Neural progenitor cell (in vitro differentiated cells): ENCODE measurements at regions not wholly inside any gene's neighbourhood (a gene's known extent, or its start where the extent isn't known, plus 50 kb on each side); places are given as distances from the start of the nearest gene placed in this dataset.

Source experiments
- DNase-seq: peaks from one replicate; pipeline ENCODE4 v3.0.0-alpha.2; 2016; ENCODE audit warnings: low spot score
- H2AFZ ChIP-seq: fragments of 200-600 bp; sonication (generic); replicated peaks from 2 replicates; pipeline ENCODE4 v1.6.1; 2016; ENCODE audit warnings: antibody characterized with exemption
- H3F3A ChIP-seq: fragments of 200-600 bp; sonication (generic); 2 replicates; pipeline ENCODE4 v1.6.1; 2016; ENCODE audit warnings: antibody characterized with exemption, low read depth
- H3K27ac ChIP-seq: fragments of 200-600 bp; sonication (generic); 2 replicates; pipeline ENCODE4 v1.5.1; 2016; ENCODE audit warnings: mild to moderate bottlenecking
- H3K27me3 ChIP-seq: fragments of 200-600 bp; sonication (generic); 2 replicates; pipeline ENCODE4 v1.6.1; 2016; ENCODE audit warnings: mild to moderate bottlenecking, moderate library complexity
- H3K36me3 ChIP-seq: fragments of 200-600 bp; sonication (generic); 2 replicates; pipeline ENCODE4 v1.5.1; 2016
- H3K4me1 ChIP-seq: fragments of 200-600 bp; sonication (generic); 2 replicates; pipeline ENCODE4 v1.6.1; 2016; ENCODE audit warnings: mixed run types
- H3K4me2 ChIP-seq: fragments of 200-600 bp; sonication (generic); 2 replicates; pipeline ENCODE4 v1.6.1; 2016
- H3K4me3 ChIP-seq: fragments of 200-600 bp; sonication (generic); 2 replicates; pipeline ENCODE4 v1.5.1; 2016
- H3K79me2 ChIP-seq: fragments of 200-600 bp; sonication (generic); 2 replicates; pipeline ENCODE4 v1.6.1; 2016; ENCODE audit warnings: low read depth
- H3K9ac ChIP-seq: fragments of 200-600 bp; sonication (generic); 2 replicates; pipeline ENCODE4 v1.6.1; 2016
- H3K9me3 ChIP-seq: fragments of 200-600 bp; sonication (generic); 2 replicates; pipeline ENCODE4 v1.5.1; 2016; ENCODE audit warnings: low read depth
- H4K20me1 ChIP-seq: fragments of 200-600 bp; sonication (generic); 2 replicates; pipeline ENCODE4 v1.6.1; 2016; ENCODE audit warnings: low read depth
- H3K27ac Mint-ChIP-seq: 3 replicates; pipeline ENCODE4 v1.8.0; 2021; ENCODE audit warnings: mixed read lengths
- H3K27me3 Mint-ChIP-seq: 2 replicates; pipeline ENCODE4 v1.8.0; 2022; ENCODE audit warnings: low read depth, mild to moderate bottlenecking, inconsistent platforms, moderate library complexity, mixed read lengths; ENCODE audit not compliant: insufficient read depth
- H3K36me3 Mint-ChIP-seq: 3 replicates; pipeline ENCODE4 v1.8.0; 2021; ENCODE audit warnings: mixed read lengths
- H3K4me1 Mint-ChIP-seq: 3 replicates; pipeline ENCODE4 v1.8.0; 2021; ENCODE audit warnings: mixed read lengths
- H3K4me3 Mint-ChIP-seq: 3 replicates; pipeline ENCODE4 v1.8.0; 2021; ENCODE audit warnings: mild to moderate bottlenecking, moderate library complexity, mixed read lengths
- H3K9me3 Mint-ChIP-seq: 3 replicates; pipeline ENCODE4 v1.8.0; 2020; ENCODE audit warnings: mixed read lengths
- CTCF ChIP-seq: fragments of 200-600 bp; sonication (generic); IDR thresholded peaks from 2 replicates; pipeline ENCODE4 v1.5.1; 2017; ENCODE audit warnings: antibody characterized with exemption, mild to moderate bottlenecking
- EZH2 ChIP-seq: fragments of 200-600 bp; sonication (generic); IDR thresholded peaks from 2 replicates; pipeline ENCODE4 v1.6.1; 2017; ENCODE audit warnings: antibody characterized with exemption, mild to moderate bottlenecking, moderate library complexity
- EZH2phosphoT487 ChIP-seq: fragments of 200-600 bp; sonication (generic); IDR thresholded peaks from 2 replicates; pipeline ENCODE4 v1.6.1; 2017; ENCODE audit warnings: antibody characterized with exemption

- H3K27ac ChIP-seq: no peak overlapping the region
- Mint-ChIP-seq H3K9me3 (no peaks in the 10 kb centered on the region), H3K36me3 (no peaks in the 10 kb centered on the region), H3K27me3 (peaks cover 5% of the 10 kb centered on the region), H3K4me3 (no peak overlapping the region), H3K27ac (no peak overlapping the region), H3K4me1 (no peaks in the 10 kb centered on the region)
- H2AFZ ChIP-seq: no peak overlapping the region
- H3K4me1 ChIP-seq: no peaks in the 10 kb centered on the region
- H3K36me3 ChIP-seq: no peaks in the 10 kb centered on the region
- H4K20me1 ChIP-seq: no peaks in the 10 kb centered on the region
- no peak overlapping the region for H3K4me2 ChIP-seq
- DNase-seq: no peak
- no peak overlapping the region for H3K4me3 ChIP-seq
- H3K9ac ChIP-seq: no peak overlapping the region
- H3F3A ChIP-seq: no peaks in the 10 kb centered on the region
- no peaks in the 10 kb centered on the region for H3K79me2 ChIP-seq
- no peaks in the 10 kb centered on the region for H3K9me3 ChIP-seq
- no peaks in the 10 kb centered on the region for H3K27me3 ChIP-seq
- no peak for TF ChIP-seq CTCF
- TF ChIP-seq EZH2: no peak
- TF ChIP-seq EZH2phosphoT487: no peak
These were observed 1136.4 kb downstream of the TYW1 start for GRCh38 chr7:68133045-68133444.

GRCh38 chr7:68143345-68143744 is 1146.7 kb downstream of the TYW1 start:
- Histone ChIP-seq H3F3A (no peaks in the 10 kb centered on the region), H3K9ac (no peak overlapping the region), H3K79me2 (no peaks in the 10 kb centered on the region), H3K4me1 (no peaks in the 10 kb centered on the region), H2AFZ (no peak overlapping the region), H3K36me3 (no peaks in the 10 kb centered on the region), H3K27me3 (no peaks in the 10 kb centered on the region), H3K4me3 (no peak overlapping the region), H3K27ac (no peak overlapping the region), H3K9me3 (no peaks in the 10 kb centered on the region), H4K20me1 (no peaks in the 10 kb centered on the region), H3K4me2 (no peak overlapping the region)
- DNase-seq: no peak
- no peak overlapping the region for H3K27ac Mint-ChIP-seq
- H3K4me3 Mint-ChIP-seq: no peak overlapping the region
- peaks cover 2% of the 10 kb centered on the region for H3K27me3 Mint-ChIP-seq
- H3K9me3 Mint-ChIP-seq: peaks cover 12% of the 10 kb centered on the region
- no peaks in the 10 kb centered on the region for H3K36me3 Mint-ChIP-seq
- TF ChIP-seq EZH2: no peak
- no peak for TF ChIP-seq CTCF
- no peak for TF ChIP-seq EZH2phosphoT487
- peaks cover 3% of the 10 kb centered on the region for H3K4me1 Mint-ChIP-seq

GRCh38 chr7:68146983-68147382 is 1150.3 kb downstream of the TYW1 start:
- Mint-ChIP-seq H3K9me3 (peaks cover 12% of the 10 kb centered on the region), H3K27ac (no peak overlapping the region), H3K4me1 (no peaks in the 10 kb centered on the region), H3K36me3 (no peaks in the 10 kb centered on the region), H3K27me3 (peaks cover 2% of the 10 kb centered on the region), H3K4me3 (no peak overlapping the region)
- no peaks in the 10 kb centered on the region for H3K4me1 ChIP-seq
- H3K9ac ChIP-seq: no peak overlapping the region
- no peaks in the 10 kb centered on the region for H3K9me3 ChIP-seq
- no peaks in the 10 kb centered on the region for H3F3A ChIP-seq
- H3K36me3 ChIP-seq: no peaks in the 10 kb centered on the region
- no peak for TF ChIP-seq EZH2phosphoT487
- TF ChIP-seq CTCF: no peak
- no peak for TF ChIP-seq EZH2
- DNase-seq: no peak
- no peaks in the 10 kb centered on the region for H3K27me3 ChIP-seq
- no peaks in the 10 kb centered on the region for H3K79me2 ChIP-seq
- H2AFZ ChIP-seq: no peak overlapping the region
- no peak overlapping the region for H3K4me2 ChIP-seq
- H3K4me3 ChIP-seq: no peak overlapping the region
- no peaks in the 10 kb centered on the region for H4K20me1 ChIP-seq
- H3K27ac ChIP-seq: no peak overlapping the region
